ENCODE measurements at regions not wholly inside any gene's neighbourhood (a gene's known extent, or its start where the extent isn't known, plus 50 kb on each side); places are given as distances from the start of the nearest gene placed in this dataset.
A peak's percentile ranks its signal among the peaks of the same experiment; 100 is the strongest.

GRCh38 chr2:145764631-145765030 lies 1244.7 kb upstream of the ZEB2 start:
- Histone ChIP-seq H3K4me1 (no peaks in the 10 kb centered on the region), H3K27ac (no peak overlapping the region), H3K4me3 (no peak overlapping the region), H3K27me3 (ENCODE audit: insufficient read depth in 3 of 3, low read length in 2 of 3) (no peaks in the 10 kb centered on the region), H3K9me3 (no peaks in the 10 kb centered on the region), H3K36me3 (ENCODE audit: insufficient read depth in 1 of 2, low read depth in 1 of 2) (no peaks in the 10 kb centered on the region)
- no peak for ATAC-seq
- peak; percentile 37 to 71 for DNase-seq
- intact Hi-C loops (cut with DNase I) = no loop called here
- 15 to 20% (median 19%) methylated on average over 6 of the region's 6 CpGs for WGBS, 3 donors
- no peak for TF ChIP-seq CTCF (IDR thresholded peaks at IDR 0.05)

GRCh38 chr2:145760781-145761649 lies 1241.1 kb upstream of the ZEB2 start:
- Histone ChIP-seq H3K9me3 (no peaks in the 10 kb centered on the region), H3K4me1 (no peaks in the 10 kb centered on the region), H3K27ac (no peak overlapping the region), H3K4me3 (no peak overlapping the region), H3K36me3 (ENCODE audit: insufficient read depth in 1 of 2, low read depth in 1 of 2) (no peaks in the 10 kb centered on the region), H3K27me3 (ENCODE audit: insufficient read depth in 3 of 3, low read length in 2 of 3) (no peaks in the 10 kb centered on the region)
- intact Hi-C loops (cut with DNase I) = no loop called here
- WGBS, 3 donors = 45 to 74% (median 50%) methylated on average over 4 of the region's 4 CpGs
- DNase-seq (no peak), ATAC-seq (no peak)
- no peak for TF ChIP-seq CTCF (IDR thresholded peaks at IDR 0.05)

- no peak overlapping the region for H3K4me3 ChIP-seq
- H3K9me3 ChIP-seq = no peaks in the 10 kb centered on the region
- no peaks in the 10 kb centered on the region for H3K4me1 ChIP-seq
- intact Hi-C loops (cut with DNase I) = no loop called here
- no peak overlapping the region for H3K27ac ChIP-seq
- H3K36me3 ChIP-seq (ENCODE audit: insufficient read depth in 1 of 2, low read depth in 1 of 2) = no peaks in the 10 kb centered on the region
- no peaks in the 10 kb centered on the region for H3K27me3 ChIP-seq (ENCODE audit: insufficient read depth in 3 of 3, low read length in 2 of 3)
- WGBS, 3 donors = 69 to 81% (median 72%) methylated on average over 3 of the region's 3 CpGs
- TF ChIP-seq CTCF (IDR thresholded peaks at IDR 0.05) = no peak
- DNase-seq = no peak
- no peak for ATAC-seq
Measured at GRCh38 chr2:145759228-145759915, 1239.5 kb upstream of the ZEB2 start.

- no peak for ATAC-seq
- no peaks in the 10 kb centered on the region for H3K27me3 ChIP-seq (ENCODE audit: insufficient read depth in 3 of 3, low read length in 2 of 3)
- no peaks in the 10 kb centered on the region for H3K36me3 ChIP-seq (ENCODE audit: insufficient read depth in 1 of 2, low read depth in 1 of 2)
- H3K4me3 ChIP-seq = no peak overlapping the region
- DNase-seq = no peak
- intact Hi-C loops (cut with DNase I) = no loop called here
- H3K9me3 ChIP-seq = no peaks in the 10 kb centered on the region
- no peak overlapping the region for H3K27ac ChIP-seq
- H3K4me1 ChIP-seq = no peaks in the 10 kb centered on the region
- 67 to 85% (median 73%) methylated on average over 3 of the region's 3 CpGs for WGBS, 3 donors
- TF ChIP-seq CTCF (IDR thresholded peaks at IDR 0.05) = no peak
Measured at GRCh38 chr2:145757503-145758246, 1237.8 kb upstream of the ZEB2 start.

All from psoas muscle (tissue), 7 donors.